ENCODE measurements at regions not wholly inside any gene's neighbourhood (a gene's known extent, or its start where the extent isn't known, plus 50 kb on each side); places are given as distances from the start of the nearest gene placed in this dataset.

GRCh38 chr3:35336601-35337000 is 302.7 kb upstream of the ARPP21 start:
- DNase-seq, result no peak

GRCh38 chr3:35338186-35338585 is 301.1 kb upstream of the ARPP21 start:
- DNase-seq, result no peak

- DNase-seq, result no peak
These were observed 259.1 kb upstream of the ARPP21 start for GRCh38 chr3:35380196-35380595.

GRCh38 chr3:35383216-35383615 is 256.1 kb upstream of the ARPP21 start:
- DNase-seq, result no peak

GRCh38 chr3:35383719-35384555 is 255.4 kb upstream of the ARPP21 start:
- no peak for DNase-seq

- DNase-seq, result no peak
These were observed 254.1 kb upstream of the ARPP21 start for GRCh38 chr3:35385271-35385670.

- DNase-seq, result no peak
These were observed 249.4 kb upstream of the ARPP21 start for GRCh38 chr3:35389907-35390306.

- no peak for DNase-seq
These were observed 247.1 kb upstream of the ARPP21 start for GRCh38 chr3:35392187-35392586.

GRCh38 chr3:35393901-35394799 is 245.2 kb upstream of the ARPP21 start:
- no peak for DNase-seq

GRCh38 chr3:35394905-35395304 is 244.4 kb upstream of the ARPP21 start:
- no peak for DNase-seq

- no peak for DNase-seq
These were observed 237.7 kb upstream of the ARPP21 start for GRCh38 chr3:35401671-35402070.

- DNase-seq, result no peak
These were observed 234.8 kb upstream of the ARPP21 start for GRCh38 chr3:35404571-35404970.

GRCh38 chr3:35408882-35409281 is 230.4 kb upstream of the ARPP21 start:
- DNase-seq, result no peak

- no peak for DNase-seq
These were observed 229.3 kb upstream of the ARPP21 start for GRCh38 chr3:35409991-35410390.

GRCh38 chr3:35413483-35413882 is 225.8 kb upstream of the ARPP21 start:
- no peak for DNase-seq

GRCh38 chr3:35417080-35417479 is 222.2 kb upstream of the ARPP21 start:
- no peak for DNase-seq

GRCh38 chr3:35422101-35422500 is 217.2 kb upstream of the ARPP21 start:
- no peak for DNase-seq

GRCh38 chr3:35422836-35423601 is 216.3 kb upstream of the ARPP21 start:
- no peak for DNase-seq

GRCh38 chr3:35426366-35426958 is 212.9 kb upstream of the ARPP21 start:
- no peak for DNase-seq

- DNase-seq, result no peak
These were observed 201.9 kb upstream of the ARPP21 start for GRCh38 chr3:35437381-35437780.

- no peak for DNase-seq
These were observed 201.2 kb upstream of the ARPP21 start for GRCh38 chr3:35438101-35438500.

- no peak for DNase-seq
These were observed 199.7 kb upstream of the ARPP21 start for GRCh38 chr3:35439663-35440062.

GRCh38 chr3:35440826-35441225 is 198.5 kb upstream of the ARPP21 start:
- DNase-seq, result no peak
